GM21717 (cell line): ENCODE measurements at regions not wholly inside any gene's neighbourhood (a gene's known extent, or its start where the extent isn't known, plus 50 kb on each side); places are given as distances from the start of the nearest gene placed in this dataset.

Experiments used
- ATAC-seq: cut with Tn5 transposase; IDR thresholded peaks from one replicate; pipeline ENCODE4 v1.9.1; 2021; ENCODE audit warnings: mild to moderate bottlenecking, moderate library complexity; ENCODE audit not compliant: unreplicated experiment

DNA sequence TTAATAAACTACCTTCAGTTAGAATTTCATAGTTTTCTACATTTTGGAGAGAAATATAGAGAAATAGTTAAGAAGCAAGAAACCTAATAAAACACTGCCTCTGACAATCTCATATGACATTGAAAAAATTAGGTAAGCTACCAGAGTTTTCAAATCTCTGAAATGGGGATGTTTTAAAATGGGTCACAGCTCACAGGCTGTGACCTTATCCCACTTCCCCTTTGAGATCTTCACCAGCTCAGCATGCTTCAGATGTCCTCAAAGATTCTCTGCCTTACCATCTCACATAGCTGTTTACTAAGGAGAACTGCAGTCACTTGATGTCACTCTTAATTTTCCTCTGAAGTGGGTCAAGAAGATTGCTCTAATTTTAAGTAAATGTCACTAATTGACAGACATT lies 717.8 kb downstream of the JRKL start:
- ATAC-seq = no peak

DNA sequence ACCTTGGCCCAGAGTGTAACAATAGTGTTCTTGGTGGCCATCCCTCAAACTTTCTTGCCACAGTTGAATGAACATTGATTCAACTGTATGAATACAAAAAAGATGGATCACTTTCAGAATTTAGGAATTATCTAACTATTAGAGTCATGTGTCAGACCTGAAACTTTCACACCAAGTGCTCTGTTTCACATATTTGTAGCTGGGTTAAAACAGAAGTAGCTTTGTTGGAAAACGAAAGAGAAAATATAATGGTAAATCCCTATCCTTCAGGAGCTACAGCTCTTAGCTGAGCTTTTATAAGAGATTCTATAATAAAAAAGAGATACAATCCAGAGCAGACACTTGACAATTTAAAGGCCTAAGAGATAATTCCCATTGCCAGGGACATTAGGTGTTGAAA lies 719.3 kb downstream of the JRKL start:
- no peak for ATAC-seq

DNA sequence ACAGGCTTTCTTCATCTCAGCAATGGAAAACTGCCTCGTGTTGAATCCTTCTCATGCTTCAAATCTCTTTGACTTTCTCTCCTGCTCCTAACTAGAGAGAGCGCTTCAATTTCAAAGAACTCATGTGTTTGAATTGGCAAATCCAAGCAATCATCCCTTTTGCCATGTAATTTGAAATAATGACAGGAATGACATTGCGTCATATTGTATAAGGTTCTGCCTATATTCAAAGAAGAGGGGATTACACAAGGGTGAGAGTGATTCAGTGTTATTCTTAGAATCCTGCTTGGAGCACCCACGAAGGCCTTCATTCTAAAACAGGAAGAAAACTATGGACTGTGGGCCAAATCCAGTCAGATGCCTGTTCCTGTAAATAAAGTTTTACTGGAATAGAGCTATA lies 720.6 kb downstream of the JRKL start:
- no peak for ATAC-seq

DNA sequence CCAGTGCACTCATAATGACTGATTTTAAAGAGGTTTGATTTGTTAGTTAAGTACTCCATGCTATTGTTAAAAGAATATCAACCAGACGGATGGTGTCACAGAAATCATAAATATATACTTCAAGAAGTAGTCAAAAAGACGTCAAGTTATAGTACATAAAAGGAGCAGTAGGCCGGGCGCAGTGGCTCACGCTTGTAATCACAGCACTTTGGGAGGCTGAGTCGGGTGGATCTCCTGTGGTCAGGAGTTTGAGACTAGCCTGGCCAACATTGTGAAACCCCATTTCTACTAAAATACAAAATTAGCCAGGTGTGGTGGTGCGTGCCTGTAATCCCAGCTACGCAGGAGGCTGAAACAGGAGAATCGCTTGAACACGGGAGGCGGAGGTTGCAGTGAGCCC lies 721.7 kb downstream of the JRKL start:
- no peak for ATAC-seq

DNA sequence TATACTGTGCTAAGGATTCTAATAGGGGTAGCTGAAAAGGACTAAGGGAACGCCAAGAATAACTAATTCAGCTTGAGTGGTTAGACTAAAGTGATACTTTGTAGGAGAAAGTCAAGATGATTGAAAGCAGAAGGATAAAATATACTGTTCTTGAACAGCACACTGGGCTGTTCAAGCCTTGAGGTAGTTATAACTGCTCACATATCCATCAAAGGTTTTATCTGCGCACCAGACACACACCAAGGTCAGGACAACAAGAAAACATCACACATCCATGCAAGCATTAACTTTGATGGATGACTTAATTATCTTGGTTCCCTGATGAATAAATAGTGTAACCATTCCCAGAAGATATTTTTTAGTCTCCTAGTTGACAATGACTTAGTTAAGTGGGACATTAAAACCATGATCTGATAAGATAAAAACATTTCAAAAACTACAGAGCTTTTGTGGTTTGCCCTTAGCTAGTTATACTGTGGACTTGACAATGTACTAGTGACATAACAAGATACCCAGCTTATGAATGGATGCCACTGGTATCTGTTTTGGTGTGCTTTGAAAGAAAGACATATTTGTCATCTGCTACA lies 728.9 kb downstream of the JRKL start:
- ATAC-seq = no peak

DNA sequence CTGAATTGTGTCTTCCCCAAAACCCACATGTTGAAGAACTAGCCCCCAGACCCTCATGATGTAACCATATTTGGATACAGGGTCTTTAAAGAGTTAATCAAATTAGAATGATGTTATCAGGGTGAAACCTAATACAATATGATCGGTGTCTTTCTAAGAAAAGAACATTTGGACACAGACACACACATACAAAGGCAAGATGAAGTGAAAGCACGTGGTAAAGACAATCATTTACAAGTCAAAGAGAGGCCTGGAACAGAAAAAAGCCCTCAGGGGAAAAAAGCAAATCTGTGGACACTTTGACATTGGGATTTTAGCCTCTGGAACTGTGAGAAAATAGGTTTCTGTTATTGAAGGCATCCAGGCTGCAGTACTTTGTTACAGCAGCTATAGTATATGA lies 733.4 kb downstream of the JRKL start:
- ATAC-seq = no peak

DNA sequence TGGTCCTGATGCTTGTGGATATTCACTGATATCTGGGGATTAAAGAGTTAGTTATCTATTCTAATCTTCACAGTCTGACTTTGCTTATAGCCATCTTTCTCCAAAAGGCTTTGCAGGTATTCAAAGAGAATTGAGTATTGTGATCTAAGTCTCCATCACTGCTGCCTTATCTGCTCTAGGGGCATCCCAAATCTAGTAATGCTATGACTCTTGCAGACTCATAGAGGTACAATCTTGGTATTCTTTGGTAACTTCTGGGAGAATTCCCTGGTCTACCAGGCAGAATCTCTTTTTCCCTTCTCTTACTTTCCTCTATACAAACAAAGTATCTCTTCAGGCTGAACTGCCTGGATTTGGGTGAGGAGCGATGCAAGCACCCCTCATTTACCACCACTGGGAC lies 746.3 kb downstream of the JRKL start:
- no peak for ATAC-seq

DNA sequence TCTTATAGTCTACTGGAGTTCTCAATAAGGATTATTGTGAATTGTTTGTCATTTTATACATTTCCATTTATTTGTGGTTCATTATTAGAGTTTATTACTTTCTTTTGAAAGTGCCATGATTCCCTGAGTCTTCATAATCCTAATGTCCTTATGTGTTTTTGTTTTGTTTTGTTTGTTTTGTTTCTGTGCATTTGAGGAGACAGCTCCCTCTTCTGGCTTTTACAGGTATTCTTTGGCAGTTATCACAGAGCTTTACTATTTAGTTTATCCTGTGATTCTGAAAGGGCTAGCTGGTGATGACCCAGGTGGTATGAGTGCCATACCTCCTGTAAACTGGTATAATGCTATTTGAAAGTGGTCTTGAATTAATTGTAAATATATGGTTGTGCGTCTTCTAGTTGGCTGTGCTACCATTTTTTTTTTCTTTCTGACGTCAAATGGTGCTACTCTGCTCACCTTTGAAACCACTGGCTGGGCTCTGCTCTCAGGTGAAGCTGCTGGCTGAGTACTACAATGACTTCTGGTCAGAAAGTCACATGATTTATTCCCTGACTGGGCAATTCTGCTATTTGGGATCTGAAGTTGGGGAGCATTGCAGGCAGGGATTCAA lies 751.2 kb downstream of the JRKL start:
- ATAC-seq = no peak

DNA sequence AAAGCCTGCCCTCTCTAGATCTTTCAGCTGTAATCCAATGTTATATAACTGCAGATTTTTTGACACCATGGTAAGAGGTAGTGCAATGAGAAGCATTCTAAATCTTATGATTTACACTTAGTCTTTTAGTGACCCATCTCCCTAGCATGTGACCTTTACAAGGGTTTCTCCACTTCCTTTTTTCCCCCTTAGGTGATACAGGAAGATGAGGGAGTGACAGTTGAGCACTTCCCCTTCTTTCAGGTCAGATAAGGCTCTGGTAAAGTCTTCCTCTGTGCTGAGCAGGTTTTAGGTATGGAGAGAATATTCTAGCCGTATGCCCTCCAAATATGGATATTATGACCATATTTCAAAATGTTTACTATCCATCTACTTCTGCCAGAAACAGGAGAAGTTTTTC lies 753.6 kb downstream of the JRKL start:
- ATAC-seq = no peak

DNA sequence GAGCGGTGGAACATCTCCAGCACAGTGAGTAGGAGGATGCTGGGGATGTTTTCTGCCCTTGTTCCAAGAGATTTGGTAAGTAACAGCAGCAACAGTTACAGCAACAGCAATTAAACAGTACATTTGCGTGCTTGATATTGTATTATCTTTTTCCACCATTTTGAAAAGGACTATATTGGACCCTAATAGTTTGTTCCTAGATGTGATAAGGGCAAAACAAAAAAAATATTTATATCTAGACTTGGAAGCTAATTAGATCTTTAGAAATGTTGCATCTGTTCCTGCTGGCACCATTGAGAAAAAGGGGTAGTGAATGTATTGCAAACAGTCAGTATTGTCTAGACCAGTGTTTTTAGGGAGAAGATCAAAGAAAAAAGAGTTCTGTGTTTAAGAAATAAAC lies 759.9 kb downstream of the JRKL start:
- no peak for ATAC-seq

DNA sequence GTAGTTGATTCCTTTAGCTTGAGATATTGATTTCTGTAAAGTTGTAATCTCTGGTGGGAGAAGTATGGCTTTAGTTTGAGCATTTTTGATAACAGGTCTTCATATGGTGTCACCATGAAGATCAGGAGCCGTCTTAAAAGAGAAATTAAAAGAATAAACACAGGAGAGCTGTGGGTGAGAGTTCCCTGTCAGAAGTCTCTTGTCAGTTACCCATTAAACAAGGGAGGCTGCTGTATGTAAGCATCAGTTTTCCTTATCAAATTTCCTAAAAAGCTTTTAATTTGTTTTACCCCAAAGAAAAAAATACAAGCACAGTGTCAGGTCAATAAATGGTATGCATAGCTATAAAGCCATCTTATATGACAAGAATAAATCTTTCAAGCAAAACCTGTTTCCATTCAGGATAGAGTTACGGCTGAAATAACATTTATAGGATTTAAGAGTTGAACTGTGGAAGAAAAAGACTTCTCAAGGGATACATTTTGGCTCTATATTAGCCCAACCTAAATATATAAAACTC lies 767.5 kb downstream of the JRKL start:
- ATAC-seq = no peak

DNA sequence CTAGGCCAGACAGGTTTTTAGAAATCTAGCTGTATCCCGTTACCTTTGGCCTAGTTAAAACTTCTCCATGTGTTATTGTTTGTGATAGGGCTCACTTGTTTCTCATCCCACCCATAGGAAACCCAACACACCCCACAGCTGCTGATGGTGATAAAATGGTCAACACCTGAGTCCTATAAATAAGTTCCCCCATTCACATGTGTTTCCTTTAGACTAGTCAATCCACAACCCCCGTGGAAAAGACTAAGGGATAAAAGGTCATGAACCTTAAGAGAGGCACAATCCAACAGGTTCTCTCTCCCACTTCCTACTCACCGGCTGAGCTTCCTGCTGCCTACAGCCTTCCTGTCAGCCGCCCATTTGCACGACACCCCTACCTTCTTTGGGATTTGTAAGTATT lies 768.4 kb downstream of the JRKL start:
- no peak for ATAC-seq

DNA sequence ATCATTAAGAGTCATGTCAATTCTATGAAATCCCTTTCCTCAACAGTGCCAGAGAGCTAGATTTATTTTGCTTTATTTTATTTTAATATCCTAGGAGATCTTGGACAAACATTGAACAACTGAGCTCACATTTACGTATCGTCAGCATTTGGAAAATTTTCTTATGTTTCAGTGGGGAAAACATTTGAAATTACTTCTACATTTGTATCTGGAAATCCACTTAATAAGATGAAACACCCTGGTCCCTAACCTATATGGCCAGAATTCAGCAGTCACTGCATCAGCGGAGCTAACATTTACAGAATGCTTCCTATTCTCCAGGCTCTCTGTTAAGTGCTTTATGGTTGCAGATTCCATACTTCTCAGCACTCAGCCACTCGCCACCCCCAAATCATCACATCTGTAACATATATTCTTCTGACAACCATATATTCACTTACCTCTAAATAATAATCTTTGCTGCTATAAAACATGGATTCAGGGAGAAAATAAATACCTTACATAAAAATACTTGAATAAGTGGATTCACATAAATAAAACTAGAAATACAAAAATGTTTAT lies 773.9 kb downstream of the JRKL start:
- no peak for ATAC-seq

DNA sequence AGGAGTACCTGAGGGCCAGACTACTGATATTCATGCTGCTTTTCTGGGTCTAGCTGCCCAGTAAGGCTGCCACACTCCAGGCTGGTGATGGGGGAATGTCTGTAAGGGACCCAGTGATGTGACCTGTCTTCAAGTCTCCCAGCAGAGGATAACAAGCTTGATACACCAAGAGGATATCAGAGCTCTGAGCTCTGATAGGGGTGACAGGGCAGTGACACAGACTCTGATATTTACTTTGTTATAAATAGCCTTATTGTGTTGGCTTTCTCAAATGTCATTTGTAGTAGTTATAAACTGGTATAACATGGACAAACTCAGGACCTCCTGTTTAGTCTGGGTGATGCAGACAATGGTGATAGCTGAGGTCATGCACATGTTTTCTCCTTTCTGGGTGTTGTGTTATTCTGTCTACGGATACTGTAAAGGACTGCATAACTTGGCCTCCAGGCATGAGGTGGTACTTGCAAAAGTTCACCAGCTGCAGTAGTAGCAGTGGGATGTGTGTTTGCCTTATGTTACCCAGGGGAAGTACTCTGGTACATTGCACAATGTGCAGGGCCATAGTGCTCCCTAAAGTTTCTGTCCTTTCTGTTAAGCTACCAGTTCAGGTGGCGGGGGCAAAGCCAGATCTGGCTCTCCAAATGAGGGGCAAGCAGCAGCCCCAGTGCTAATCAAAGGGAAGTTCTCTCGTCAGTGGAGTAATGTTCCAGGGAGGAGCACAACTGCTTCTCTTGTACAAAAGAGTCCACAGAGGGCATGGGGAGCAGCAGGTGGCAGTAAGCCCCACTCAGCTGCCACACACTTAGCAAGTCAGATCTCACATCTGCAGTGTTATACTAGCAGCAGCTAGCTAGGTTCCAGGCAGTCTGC lies 812.2 kb downstream of the JRKL start:
- ATAC-seq = no peak

DNA sequence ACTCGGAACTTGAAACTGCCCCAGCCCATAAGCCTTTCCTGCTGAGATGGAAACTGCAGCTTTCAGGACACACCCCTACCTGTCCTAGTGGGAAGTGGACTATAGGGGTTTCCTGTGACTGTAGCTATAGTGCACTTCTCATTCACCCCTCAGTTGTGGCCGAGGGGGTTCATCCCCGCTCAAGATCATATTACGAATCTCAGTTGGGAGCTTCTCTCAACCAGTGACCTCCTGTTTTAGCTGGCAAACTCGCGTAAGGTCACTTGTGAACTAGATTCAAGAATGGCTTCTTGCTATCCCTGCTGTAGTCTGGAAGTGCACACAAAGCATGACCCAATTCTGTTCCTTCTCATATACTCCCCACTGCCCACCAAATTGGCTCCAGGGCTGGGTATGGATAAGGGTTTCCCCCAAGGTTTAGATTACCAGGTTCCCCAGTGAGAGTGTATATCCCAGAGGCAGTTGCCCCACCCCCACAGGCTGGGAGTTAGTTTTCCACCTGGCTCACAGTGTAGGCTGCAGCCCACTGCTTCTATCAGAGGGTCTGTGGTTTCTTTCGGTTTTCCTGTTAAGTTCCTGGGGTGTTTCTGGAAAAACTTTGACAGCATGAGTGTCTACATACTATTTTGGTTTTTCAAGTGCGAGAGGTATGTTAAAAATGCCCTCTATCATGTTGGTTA lies 812.9 kb downstream of the JRKL start:
- ATAC-seq = no peak

DNA sequence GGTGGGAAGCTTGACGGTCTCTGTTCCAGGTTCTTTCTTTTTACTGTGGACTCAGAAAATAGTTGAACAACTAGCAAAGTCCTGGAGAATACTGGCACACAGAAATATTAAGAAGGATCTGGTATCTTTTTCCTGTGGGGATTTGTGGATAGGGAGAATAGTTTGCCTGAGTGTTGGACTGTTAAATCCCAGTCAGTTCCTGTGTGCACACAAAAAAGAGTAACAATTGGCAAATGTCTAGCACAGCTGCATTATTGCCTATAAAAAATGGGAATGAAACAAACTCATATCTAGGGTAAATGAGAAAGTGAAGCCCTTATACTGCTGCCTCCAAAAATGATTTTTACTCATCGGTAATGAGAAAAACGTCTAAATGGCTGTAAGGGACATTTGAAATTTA lies 828.2 kb downstream of the JRKL start:
- ATAC-seq = no peak

DNA sequence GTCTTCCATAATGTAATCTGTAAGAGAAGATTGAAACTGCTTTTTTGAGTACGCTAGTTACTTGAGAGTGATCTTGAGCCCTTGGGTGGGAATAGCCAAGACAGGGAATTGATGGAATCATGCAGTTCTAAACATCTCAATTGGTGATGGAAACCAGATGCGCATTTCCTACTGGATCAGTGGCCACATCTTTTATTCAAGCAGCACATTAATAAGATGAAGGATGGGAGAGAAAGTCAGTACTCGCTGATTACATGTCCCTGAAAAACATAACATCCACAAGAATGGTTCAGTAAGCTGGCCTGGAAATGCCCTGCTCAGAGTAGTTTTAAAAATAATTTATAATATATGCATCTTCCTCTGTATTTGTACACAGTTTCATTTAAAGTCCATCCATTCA lies 833.8 kb downstream of the JRKL start:
- ATAC-seq = no peak

DNA sequence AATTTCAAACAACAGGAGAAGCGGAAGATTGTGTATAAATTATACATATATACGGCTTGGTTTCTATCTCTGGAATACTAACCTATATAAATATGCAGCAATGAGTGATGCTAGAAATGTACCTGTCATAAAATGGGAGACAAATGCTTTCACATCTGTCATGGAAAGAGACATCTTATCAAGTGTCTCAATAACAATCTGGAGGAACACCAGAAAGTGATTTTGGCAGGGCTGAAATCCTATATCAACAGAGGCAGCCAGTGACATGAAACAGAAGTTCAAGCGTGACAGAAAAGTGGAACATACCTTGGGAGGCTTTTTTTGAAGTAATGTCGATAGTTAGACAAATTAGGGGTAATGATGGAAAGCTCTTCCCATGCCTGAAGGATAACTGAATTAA lies 834.6 kb downstream of the JRKL start:
- no peak for ATAC-seq

DNA sequence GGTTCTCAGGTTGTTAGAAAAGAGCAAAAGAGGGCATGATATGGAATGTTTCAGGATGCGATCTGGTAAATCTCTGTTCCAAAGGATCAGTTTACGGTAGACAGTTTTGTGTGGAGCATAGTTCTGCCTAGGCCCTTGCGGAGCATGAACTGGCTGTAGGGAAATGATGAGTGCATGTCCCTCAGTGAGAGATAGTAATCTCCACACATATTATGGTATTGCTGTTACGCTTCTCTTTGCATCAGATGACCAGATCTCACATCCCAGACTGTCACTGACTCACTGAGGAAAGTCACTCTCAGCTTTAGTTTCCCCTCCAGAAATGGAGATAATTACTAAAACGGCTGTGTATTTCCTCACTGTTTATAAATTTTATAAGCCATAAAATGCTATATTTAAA lies 836.0 kb downstream of the JRKL start:
- ATAC-seq = no peak

DNA sequence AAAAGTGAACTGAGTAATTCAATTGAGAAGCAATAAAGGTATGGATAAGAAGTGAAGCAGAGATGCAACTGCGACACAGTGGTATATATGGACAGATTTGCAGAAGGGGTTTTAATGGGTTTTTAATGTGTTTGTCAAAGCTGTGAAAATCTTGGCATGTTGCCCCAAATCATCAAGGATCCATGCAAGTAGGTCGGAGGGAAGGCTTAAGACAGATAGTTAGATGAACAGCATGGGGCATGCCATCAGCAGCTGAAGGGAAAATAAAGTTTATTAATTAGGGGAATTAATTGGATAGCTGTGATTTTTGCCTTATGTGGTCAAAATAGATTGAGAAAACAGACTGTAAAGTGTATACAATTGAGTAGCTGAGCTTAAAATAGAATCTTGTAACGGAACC lies 840.1 kb downstream of the JRKL start:
- no peak for ATAC-seq

DNA sequence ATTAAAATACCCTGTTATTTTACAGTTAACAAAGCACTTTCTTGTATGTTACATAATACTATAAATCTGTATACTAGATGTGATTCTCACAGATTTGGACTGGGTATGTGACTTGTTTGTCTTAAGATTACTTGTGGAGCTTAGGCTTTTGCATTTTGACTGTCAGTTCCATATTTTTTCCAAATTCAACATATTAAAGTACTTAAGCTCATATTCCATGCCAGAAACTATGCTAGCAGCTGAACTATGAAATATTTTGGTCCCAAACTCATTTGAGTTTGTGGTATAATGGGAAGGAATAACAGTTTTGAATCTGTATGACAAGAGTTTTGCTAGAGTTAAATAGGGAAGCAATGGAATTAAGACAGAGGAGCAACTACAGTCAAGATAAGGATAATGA lies 841.4 kb downstream of the JRKL start:
- no peak for ATAC-seq
